DND-41 (cell line): ENCODE measurements at regions not wholly inside any gene's neighbourhood (a gene's known extent, or its start where the extent isn't known, plus 50 kb on each side); places are given as distances from the start of the nearest gene placed in this dataset.

Source experiments
- CTCF ChIP-seq: IDR thresholded peaks from 2 replicates; pipeline ENCODE4 v1.5.1; 2012; ENCODE audit warnings: borderline replicate concordance, low read length, moderate library complexity, mild to moderate bottlenecking; ENCODE audit not compliant: poor library complexity, severe bottlenecking; ENCODE audit errors: extremely low read depth
- EZH2 ChIP-seq: IDR thresholded peaks from 3 replicates; pipeline ENCODE4 v1.6.1; 2012; ENCODE audit warnings: borderline replicate concordance, low read depth, mild to moderate bottlenecking, moderate library complexity, low read length, inconsistent platforms; ENCODE audit not compliant: severe bottlenecking

- TF ChIP-seq CTCF = no peak
- TF ChIP-seq EZH2 = no peak
These were observed 92.5 kb upstream of the EIF5 start for GRCh38 chr14:103241531-103241930.
